Endodermal cell (in vitro differentiated cells): ENCODE measurements at regions not wholly inside any gene's neighbourhood (a gene's known extent, or its start where the extent isn't known, plus 50 kb on each side); places are given as distances from the start of the nearest gene placed in this dataset.
"Not testable (repeated sequence)": the region's sequence is repeated elsewhere in the genome, so short reads cannot be mapped to it uniquely, and the experiment has no call there.

Experiments
- DNase-seq: peaks from one replicate; pipeline ENCODE4 v3.0.0-alpha.2; 2017
- H3K27ac ChIP-seq: 2 replicates; pipeline ENCODE4 v1.5.1; 2013; ENCODE audit warnings: mild to moderate bottlenecking, low read depth, low read length, moderate library complexity
- H3K27me3 ChIP-seq: 2 replicates; pipeline ENCODE4 v1.6.1; 2013; ENCODE audit warnings: mild to moderate bottlenecking, low read length, moderate library complexity; ENCODE audit not compliant: insufficient read depth, control insufficient read depth, poor library complexity, severe bottlenecking
- H3K36me3 ChIP-seq: 2 replicates; pipeline ENCODE4 v1.7.0; 2013; ENCODE audit warnings: mild to moderate bottlenecking, low read length, moderate library complexity; ENCODE audit not compliant: control insufficient read depth, insufficient read depth
- H3K4me1 ChIP-seq: one replicate; pipeline ENCODE4 v1.7.0; 2013; ENCODE audit warnings: low read length; ENCODE audit not compliant: control insufficient read depth, insufficient read depth
- H3K4me3 ChIP-seq: 2 replicates; pipeline ENCODE4 v1.5.1; 2013; ENCODE audit warnings: mild to moderate bottlenecking, low read length, moderate library complexity
- H3K9ac ChIP-seq: 2 replicates; pipeline ENCODE4 v1.6.1; 2013; ENCODE audit warnings: mild to moderate bottlenecking, low read length, moderate library complexity; ENCODE audit not compliant: poor library complexity, severe bottlenecking; ENCODE audit errors: extremely low read depth
- H3K9me3 ChIP-seq: 2 replicates; pipeline ENCODE4 v1.6.1; 2013; ENCODE audit warnings: mild to moderate bottlenecking, low read length, moderate library complexity; ENCODE audit not compliant: control insufficient read depth
- H3K27ac Mint-ChIP-seq: 2 replicates; pipeline ENCODE4 v1.8.0; 2020; ENCODE audit warnings: mixed read lengths
- H3K27me3 Mint-ChIP-seq: 2 replicates; pipeline ENCODE4 v1.8.0; 2021; ENCODE audit warnings: mild to moderate bottlenecking, mixed read lengths; ENCODE audit not compliant: insufficient read depth
- H3K36me3 Mint-ChIP-seq: 2 replicates; pipeline ENCODE4 v1.8.0; 2020; ENCODE audit warnings: low read depth, mixed read lengths
- H3K4me1 Mint-ChIP-seq: 2 replicates; pipeline ENCODE4 v1.8.0; 2020; ENCODE audit warnings: mixed read lengths
- H3K4me3 Mint-ChIP-seq: 2 replicates; pipeline ENCODE4 v1.8.0; 2020; ENCODE audit warnings: mild to moderate bottlenecking, moderate library complexity, mixed read lengths
- H3K9me3 Mint-ChIP-seq: 2 replicates; pipeline ENCODE4 v1.8.0; 2020; ENCODE audit warnings: mild to moderate bottlenecking, mixed read lengths
- CTCF ChIP-seq: fragments of 200-600 bp; sonication (generic); conservative IDR thresholded peaks from 2 replicates; pipeline ENCODE4 v1.5.0; 2021; ENCODE audit warnings: antibody characterized with exemption, mild to moderate bottlenecking
- WGBS, 2 experiments: methylation state at CpG; one replicate each; pipeline versions ENCODE4 v1.1.5 to v1.1.7; 2013; ENCODE audit warnings: missing lambda C conversion rate in 2 of 2, mixed read lengths in 1 of 2; ENCODE audit not compliant: insufficient coverage in 1 of 2, insufficient read length in 1 of 2; 5-methylcytosine and 5-hydroxymethylcytosine counted together

DNA sequence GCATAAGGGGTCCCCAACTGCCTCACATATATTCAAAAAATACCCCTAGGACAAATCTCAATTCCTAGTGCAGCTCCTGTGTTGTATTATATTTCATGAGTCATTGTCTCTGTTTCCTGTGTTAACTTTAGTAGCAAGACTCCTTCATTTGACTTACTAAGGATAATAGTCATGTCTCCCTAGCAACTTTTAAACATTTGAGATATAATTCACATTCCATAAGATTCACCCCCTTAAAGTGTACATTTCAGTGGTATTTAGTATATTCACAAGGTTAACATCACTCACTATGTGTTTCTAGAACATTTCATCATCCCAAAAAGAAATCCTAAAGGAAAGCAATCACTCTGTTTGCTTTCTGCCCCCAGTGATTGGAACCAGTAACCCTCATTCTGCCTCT lies 121.3 kb upstream of the WNT7A start:
- H3K27ac ChIP-seq, result no peak overlapping the region

DNA sequence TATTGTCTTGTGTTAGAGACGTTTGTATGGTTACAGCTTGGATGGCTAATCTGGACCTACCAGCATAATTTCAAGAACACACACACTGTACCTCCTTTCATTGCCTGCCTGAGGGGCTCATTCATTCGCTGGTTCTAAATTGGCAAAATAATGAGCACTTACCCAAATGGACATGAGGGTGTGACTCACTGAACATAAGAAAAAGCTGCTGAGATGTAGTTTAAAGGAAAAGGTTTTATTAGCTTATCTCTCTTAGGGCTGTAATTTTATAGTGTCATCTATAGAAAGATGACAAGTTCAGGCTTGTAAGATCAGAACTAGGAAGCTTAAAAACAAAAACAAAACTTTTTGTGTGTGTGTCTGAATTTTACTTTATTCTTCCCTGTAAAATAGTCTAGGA lies 120.7 kb upstream of the WNT7A start:
- TF ChIP-seq CTCF, result no peak
- Histone ChIP-seq H3K9me3 (peaks cover 16% of the 10 kb centered on the region), H3K27me3 (no peaks in the 10 kb centered on the region), H3K27ac (no peak overlapping the region), H3K9ac (no peak overlapping the region), H3K4me1 (no peaks in the 10 kb centered on the region), H3K36me3 (no peaks in the 10 kb centered on the region), H3K4me3 (no peak overlapping the region)
- H3K36me3 Mint-ChIP-seq, result peaks cover 4% of the 10 kb centered on the region
- H3K27me3 Mint-ChIP-seq, result peaks cover 7% of the 10 kb centered on the region
- WGBS, 2 experiments, result 91% methylated on average over 2 of the region's 2 CpGs; no CpG with 5 or more reads in 1 of the 2 experiments
- H3K4me1 Mint-ChIP-seq, result peaks cover 1% of the 10 kb centered on the region
- no peak for DNase-seq
- H3K9me3 Mint-ChIP-seq, result peaks cover 27% of the 10 kb centered on the region
- no peak overlapping the region for H3K27ac Mint-ChIP-seq
- no peak overlapping the region for H3K4me3 Mint-ChIP-seq

More for the DNA sequence above, 121.3 kb upstream of the WNT7A start:
- no peak overlapping the region for H3K9ac ChIP-seq
- no peaks in the 10 kb centered on the region for H3K36me3 ChIP-seq
- H3K4me1 ChIP-seq, result no peaks in the 10 kb centered on the region
- Mint-ChIP-seq H3K27me3 (peaks cover 3% of the 10 kb centered on the region), H3K4me3 (no peak overlapping the region), H3K9me3 (peaks cover 21% of the 10 kb centered on the region), H3K27ac (no peak overlapping the region), H3K36me3 (no peaks in the 10 kb centered on the region), H3K4me1 (peaks cover 1% of the 10 kb centered on the region)
- DNase-seq, result no peak
- H3K9me3 ChIP-seq, result peaks cover 13% of the 10 kb centered on the region
- H3K27me3 ChIP-seq, result no peaks in the 10 kb centered on the region
- no peak for TF ChIP-seq CTCF
- no peak overlapping the region for H3K4me3 ChIP-seq

- Histone ChIP-seq H3K9me3 (peaks cover 19% of the 10 kb centered on the region), H3K27me3 (no peaks in the 10 kb centered on the region), H3K9ac (no peak overlapping the region), H3K4me3 (no peak overlapping the region), H3K4me1 (no peaks in the 10 kb centered on the region), H3K36me3 (no peaks in the 10 kb centered on the region), H3K27ac (no peak overlapping the region)
- WGBS, 2 experiments, result 73 to 91% methylated on average over 3 to 4 of the region's 4 CpGs
- H3K27me3 Mint-ChIP-seq, result peaks cover 4% of the 10 kb centered on the region
- no peak for DNase-seq
- H3K36me3 Mint-ChIP-seq, result peaks cover 6% of the 10 kb centered on the region
- no peak for TF ChIP-seq CTCF
- H3K9me3 Mint-ChIP-seq, result peaks cover 37% of the 10 kb centered on the region
- H3K4me3 Mint-ChIP-seq, result no peak overlapping the region
- H3K27ac Mint-ChIP-seq, result no peak overlapping the region
- peaks cover 1% of the 10 kb centered on the region for H3K4me1 Mint-ChIP-seq
These were observed 119.0 kb upstream of the WNT7A start for GRCh38 chr3:13998831-13999230.

DNA sequence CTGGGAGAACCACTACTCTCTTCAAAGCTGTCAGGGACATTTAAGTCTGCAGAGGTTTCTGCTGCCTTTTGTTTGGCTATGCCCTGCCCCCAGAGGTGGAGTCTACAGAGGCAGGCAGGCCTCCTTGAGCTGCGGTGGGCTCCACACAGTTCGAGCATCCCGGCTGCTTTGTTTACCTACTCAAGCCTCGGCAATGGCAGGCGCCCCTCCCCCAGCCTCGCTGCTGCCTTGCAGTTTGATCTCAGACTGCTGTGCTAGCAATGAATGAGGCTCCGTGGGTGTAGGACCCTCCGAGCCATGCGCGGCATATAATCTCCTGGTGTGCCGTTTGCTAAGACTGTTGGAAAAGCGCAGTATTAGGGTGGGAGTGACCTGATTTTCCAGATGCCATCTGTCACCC lies 115.3 kb upstream of the WNT7A start:
- H3K4me1 ChIP-seq, H3K27ac Mint-ChIP-seq, DNase-seq, H3K4me1 Mint-ChIP-seq, H3K36me3 ChIP-seq, H3K27me3 ChIP-seq, H3K4me3 ChIP-seq, H3K27ac ChIP-seq, H3K27me3 Mint-ChIP-seq, H3K4me3 Mint-ChIP-seq, H3K9ac ChIP-seq, H3K36me3 Mint-ChIP-seq: not testable (repeated sequence)
- 94 to 100% methylated on average over 2 to 12 of the region's 12 CpGs for WGBS, 2 experiments
- H3K9me3 ChIP-seq, result peaks cover 19% of the 10 kb centered on the region
- peaks cover 46% of the 10 kb centered on the region for H3K9me3 Mint-ChIP-seq

DNA sequence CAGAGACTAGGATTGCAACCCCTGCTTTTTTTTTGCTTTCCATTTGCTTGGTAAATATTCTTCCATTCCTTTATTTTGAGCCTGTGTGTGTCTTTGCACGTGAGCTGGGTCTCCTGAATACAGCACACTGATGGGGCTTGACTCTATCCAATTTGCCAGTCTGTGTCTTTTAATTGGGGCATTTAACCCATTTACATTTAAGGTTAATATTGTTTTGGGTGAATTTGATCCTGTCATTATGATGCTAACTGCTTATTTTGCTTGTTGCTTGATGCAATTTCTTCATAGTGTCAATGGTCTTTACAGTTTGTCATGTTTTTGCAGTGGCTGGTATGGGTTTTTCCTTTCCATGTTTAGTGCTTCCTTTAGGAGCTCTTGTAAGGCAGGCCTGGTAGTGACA lies 109.1 kb upstream of the WNT7A start:
- H3K36me3 ChIP-seq, H3K4me1 ChIP-seq, H3K27ac Mint-ChIP-seq, H3K9ac ChIP-seq, H3K4me3 ChIP-seq, H3K4me3 Mint-ChIP-seq, H3K36me3 Mint-ChIP-seq, H3K27ac ChIP-seq, H3K27me3 ChIP-seq, H3K4me1 Mint-ChIP-seq, H3K9me3 ChIP-seq, DNase-seq: not testable (repeated sequence)
- Mint-ChIP-seq H3K27me3 (peaks cover 22% of the 10 kb centered on the region), H3K9me3 (peaks cover 65% of the 10 kb centered on the region)
- 85 to 100% methylated on average over 1 of the region's 1 CpG for WGBS, 2 experiments
